HEK293 (cell line): ENCODE measurements at regions not wholly inside any gene's neighbourhood (a gene's known extent, or its start where the extent isn't known, plus 50 kb on each side); places are given as distances from the start of the nearest gene placed in this dataset.

Experiments
- CTCF ChIP-seq: fragments of 450-650 bp; formaldehyde crosslinking; IDR thresholded peaks from 2 replicates; pipeline ENCODE4 v1.5.1; 2016; ENCODE audit warnings: missing biosample characterization, missing genetic modification characterization
- GLI4 ChIP-seq: fragments of 450-650 bp; formaldehyde crosslinking; IDR thresholded peaks from 2 replicates; pipeline ENCODE4 v1.5.1; 2016; ENCODE audit warnings: missing biosample characterization, missing genetic modification characterization
- KLF16 ChIP-seq: fragments of 450-650 bp; formaldehyde crosslinking; IDR thresholded peaks from 2 replicates; pipeline ENCODE4 v1.5.1; 2017; ENCODE audit warnings: missing biosample characterization, missing genetic modification characterization
- SETDB1 ChIP-seq: IDR thresholded peaks from one replicate; pipeline ENCODE4 v1.6.1; 2017; ENCODE audit warnings: mild to moderate bottlenecking, low read length, moderate library complexity, mixed read lengths; ENCODE audit not compliant: insufficient read length
- SP2 ChIP-seq: fragments of 450-650 bp; formaldehyde crosslinking; IDR thresholded peaks from 2 replicates; pipeline ENCODE4 v1.5.1; 2016; ENCODE audit warnings: missing biosample characterization, missing genetic modification characterization
- ZNF10 ChIP-seq: fragments of 450-650 bp; formaldehyde crosslinking; IDR thresholded peaks from 2 replicates; pipeline ENCODE4 v1.5.1; 2017; ENCODE audit warnings: missing biosample characterization, missing genetic modification characterization
- ZNF274 ChIP-seq, 2 experiments: fragments of 200-500 bp in 1 of 2; fragments of 450-650 bp in 1 of 2; sonication (Bioruptor generic) in 1 of 2; formaldehyde crosslinking in 1 of 2; IDR thresholded peaks; 2 replicates each; pipeline versions ENCODE4 v1.5.1 to v1.6.1; 2014 to 2016; ENCODE audit warnings: borderline replicate concordance in 1 of 2, inconsistent platforms in 1 of 2, low read length in 1 of 2, missing biosample characterization in 1 of 2, missing genetic modification characterization in 1 of 2
- ZNF292 ChIP-seq: fragments of 450-650 bp; formaldehyde crosslinking; IDR thresholded peaks from 2 replicates; pipeline ENCODE4 v1.5.1; 2016; ENCODE audit warnings: low read depth, missing biosample characterization, missing genetic modification characterization, borderline replicate concordance
- ZNF707 ChIP-seq: fragments of 450-650 bp; formaldehyde crosslinking; IDR thresholded peaks from 2 replicates; pipeline ENCODE4 v1.5.1; 2016; ENCODE audit warnings: missing biosample characterization, missing genetic modification characterization
- ZNF830 ChIP-seq: fragments of 450-650 bp; IDR thresholded peaks from 2 replicates; pipeline ENCODE4 v1.5.0; 2018; ENCODE audit warnings: missing biosample characterization, missing genetic modification characterization, low read depth, mild to moderate bottlenecking, moderate library complexity
- ZNF837 ChIP-seq: fragments of 450-650 bp; formaldehyde crosslinking; IDR thresholded peaks from 2 replicates; pipeline ENCODE4 v1.5.1; 2016; ENCODE audit warnings: missing biosample characterization, missing genetic modification characterization
- TF ChIP-seq, protein P1 (sequence below): fragments of 450-650 bp; formaldehyde crosslinking; IDR thresholded peaks from 2 replicates; pipeline ENCODE4 v1.5.1; 2016; ENCODE audit warnings: missing biosample characterization, missing genetic modification characterization, low read depth

DNA sequence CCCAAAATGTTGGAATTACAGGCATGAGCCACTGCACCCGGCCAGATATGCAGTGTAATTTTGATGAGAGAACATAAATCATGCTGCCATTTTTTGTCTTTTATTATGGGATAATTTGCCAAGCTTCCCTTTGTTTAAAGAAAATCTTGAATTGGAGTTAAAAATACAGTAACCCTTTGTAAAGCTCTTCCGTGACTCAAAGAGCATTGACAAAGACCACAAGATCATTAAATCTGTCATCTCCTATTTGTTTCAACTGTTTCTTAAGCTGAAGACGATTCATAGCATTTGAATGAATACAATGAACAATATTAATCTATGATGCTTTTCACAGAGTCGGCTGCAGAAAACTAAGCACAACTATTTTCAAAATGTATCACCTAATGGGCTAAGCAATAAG, 132.6 kb downstream of the ANAPC4 start:
- TF ChIP-seq CTCF (tag by site-specific recombination) (no peak), KLF16 (tag by site-specific recombination) (no peak), ZNF837 (tag by site-specific recombination) (no peak), ZNF292 (tag by site-specific recombination) (no peak), ZNF10 (tag by site-specific recombination) (no peak), SP2 (tag by site-specific recombination) (no peak), ZNF830 (tag by site-specific recombination) (no peak), ZNF274 (IDR thresholded peaks at IDR 0.05; ENCODE audit: low read length) (no peak), ZNF274 (tag by site-specific recombination; IDR thresholded peaks at IDR 0.05; ENCODE audit: borderline replicate concordance) (no peak), ZNF707 (tag by site-specific recombination) (no peak), SETDB1 (no peak), GLI4 (tag by site-specific recombination) (no peak)
- TF ChIP-seq, protein P1, sequence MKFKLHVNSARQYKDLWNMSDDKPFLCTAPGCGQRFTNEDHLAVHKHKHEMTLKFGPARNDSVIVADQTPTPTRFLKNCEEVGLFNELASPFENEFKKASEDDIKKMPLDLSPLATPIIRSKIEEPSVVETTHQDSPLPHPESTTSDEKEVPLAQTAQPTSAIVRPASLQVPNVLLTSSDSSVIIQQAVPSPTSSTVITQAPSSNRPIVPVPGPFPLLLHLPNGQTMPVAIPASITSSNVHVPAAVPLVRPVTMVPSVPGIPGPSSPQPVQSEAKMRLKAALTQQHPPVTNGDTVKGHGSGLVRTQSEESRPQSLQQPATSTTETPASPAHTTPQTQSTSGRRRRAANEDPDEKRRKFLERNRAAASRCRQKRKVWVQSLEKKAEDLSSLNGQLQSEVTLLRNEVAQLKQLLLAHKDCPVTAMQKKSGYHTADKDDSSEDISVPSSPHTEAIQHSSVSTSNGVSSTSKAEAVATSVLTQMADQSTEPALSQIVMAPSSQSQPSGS (tag by site-specific recombination) = no peak
